WERI-Rb-1 (cell line): ENCODE measurements at regions not wholly inside any gene's neighbourhood (a gene's known extent, or its start where the extent isn't known, plus 50 kb on each side); places are given as distances from the start of the nearest gene placed in this dataset.

ENCODE experiments used
- DNase-seq: peaks from one replicate; pipeline ENCODE4 v3.0.0-alpha.2; 2020
- H3K27ac ChIP-seq: fragments of 250-450 bp; sonication (Bioruptor Pico); 2 replicates; pipeline ENCODE4 v1.5.1; 2020; ENCODE audit warnings: mild to moderate bottlenecking, moderate library complexity
- H3K27me3 ChIP-seq: fragments of 250-450 bp; sonication (Bioruptor Pico); 2 replicates; pipeline ENCODE4 v1.5.1; 2021; ENCODE audit warnings: mild to moderate bottlenecking, low read depth, moderate library complexity; ENCODE audit not compliant: insufficient read depth, severe bottlenecking
- H3K36me3 ChIP-seq: fragments of 250-450 bp; sonication (Bioruptor Pico); 2 replicates; pipeline ENCODE4 v1.5.1; 2020; ENCODE audit warnings: mild to moderate bottlenecking, moderate library complexity
- H3K4me3 ChIP-seq: 2 replicates; pipeline ENCODE4 v1.5.1; 2011; ENCODE audit warnings: low read depth, mild to moderate bottlenecking, control low read depth, low read length
- H3K9me3 ChIP-seq: fragments of 250-450 bp; sonication (Bioruptor Pico); 2 replicates; pipeline ENCODE4 v1.5.1; 2021; ENCODE audit warnings: mild to moderate bottlenecking, moderate library complexity; ENCODE audit not compliant: severe bottlenecking
- TF ChIP-seq, protein P1 (sequence below): IDR thresholded peaks from 2 replicates; pipeline ENCODE4 v1.5.1; 2011; ENCODE audit warnings: low read depth, mild to moderate bottlenecking, control low read depth, inconsistent platforms, low read length

DNA sequence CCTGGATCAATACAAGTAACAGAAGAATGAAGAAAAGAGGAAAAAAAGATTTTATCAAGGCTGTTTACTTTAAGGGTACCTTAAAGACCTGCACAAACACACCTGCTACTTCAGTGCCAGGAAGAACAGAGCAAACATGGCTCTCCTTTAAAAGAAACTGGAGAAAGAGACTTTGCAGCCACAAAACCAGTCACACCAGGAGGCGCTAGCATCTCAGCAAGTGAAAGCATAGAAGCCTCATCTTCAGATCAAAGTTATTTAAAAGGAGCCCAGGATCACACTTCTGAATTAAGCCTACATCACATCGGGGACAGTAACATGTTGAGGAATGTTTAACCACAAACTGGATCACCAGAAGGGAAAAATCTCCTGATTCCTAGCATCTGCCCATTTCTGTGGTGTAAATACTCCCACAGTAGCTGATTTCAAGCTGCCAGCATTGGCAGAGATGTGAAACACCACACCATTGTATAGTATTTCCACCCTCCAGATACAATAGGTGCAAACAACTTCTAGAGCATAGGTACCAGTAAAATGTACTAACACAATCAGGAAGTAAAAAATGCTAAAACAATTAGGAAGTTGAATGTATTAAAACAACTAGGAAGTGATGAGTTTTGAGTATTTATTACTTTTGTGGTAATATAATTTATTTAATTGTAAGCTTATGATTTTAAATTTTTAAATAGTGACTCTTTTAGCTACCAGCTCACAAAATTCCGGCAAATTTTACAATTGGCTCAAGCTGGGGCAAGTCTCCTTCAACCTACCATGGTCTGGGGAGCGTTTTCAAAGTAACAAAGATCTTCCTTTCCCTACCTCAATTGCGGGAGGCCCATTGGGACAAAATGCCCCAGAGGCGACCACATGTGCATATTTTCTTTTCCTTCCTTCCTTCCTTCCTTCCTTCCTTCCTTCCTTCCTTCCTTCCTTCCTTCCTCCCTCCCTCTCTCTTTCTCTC, 105.3 kb upstream of the CLDN14 start:
- TF ChIP-seq, protein P1, sequence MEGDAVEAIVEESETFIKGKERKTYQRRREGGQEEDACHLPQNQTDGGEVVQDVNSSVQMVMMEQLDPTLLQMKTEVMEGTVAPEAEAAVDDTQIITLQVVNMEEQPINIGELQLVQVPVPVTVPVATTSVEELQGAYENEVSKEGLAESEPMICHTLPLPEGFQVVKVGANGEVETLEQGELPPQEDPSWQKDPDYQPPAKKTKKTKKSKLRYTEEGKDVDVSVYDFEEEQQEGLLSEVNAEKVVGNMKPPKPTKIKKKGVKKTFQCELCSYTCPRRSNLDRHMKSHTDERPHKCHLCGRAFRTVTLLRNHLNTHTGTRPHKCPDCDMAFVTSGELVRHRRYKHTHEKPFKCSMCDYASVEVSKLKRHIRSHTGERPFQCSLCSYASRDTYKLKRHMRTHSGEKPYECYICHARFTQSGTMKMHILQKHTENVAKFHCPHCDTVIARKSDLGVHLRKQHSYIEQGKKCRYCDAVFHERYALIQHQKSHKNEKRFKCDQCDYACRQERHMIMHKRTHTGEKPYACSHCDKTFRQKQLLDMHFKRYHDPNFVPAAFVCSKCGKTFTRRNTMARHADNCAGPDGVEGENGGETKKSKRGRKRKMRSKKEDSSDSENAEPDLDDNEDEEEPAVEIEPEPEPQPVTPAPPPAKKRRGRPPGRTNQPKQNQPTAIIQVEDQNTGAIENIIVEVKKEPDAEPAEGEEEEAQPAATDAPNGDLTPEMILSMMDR: peak; percentile 53; the same call in 1 of the 2 replicates
- Histone ChIP-seq H3K36me3 (no peaks in the 10 kb centered on the region), H3K9me3 (peaks cover 3% of the 10 kb centered on the region), H3K27me3 (no peaks in the 10 kb centered on the region), H3K27ac (no peak overlapping the region; the same call in 1 of the 2 replicates), H3K4me3 (no peak overlapping the region)
- DNase-seq: peak; percentile 25

DNA sequence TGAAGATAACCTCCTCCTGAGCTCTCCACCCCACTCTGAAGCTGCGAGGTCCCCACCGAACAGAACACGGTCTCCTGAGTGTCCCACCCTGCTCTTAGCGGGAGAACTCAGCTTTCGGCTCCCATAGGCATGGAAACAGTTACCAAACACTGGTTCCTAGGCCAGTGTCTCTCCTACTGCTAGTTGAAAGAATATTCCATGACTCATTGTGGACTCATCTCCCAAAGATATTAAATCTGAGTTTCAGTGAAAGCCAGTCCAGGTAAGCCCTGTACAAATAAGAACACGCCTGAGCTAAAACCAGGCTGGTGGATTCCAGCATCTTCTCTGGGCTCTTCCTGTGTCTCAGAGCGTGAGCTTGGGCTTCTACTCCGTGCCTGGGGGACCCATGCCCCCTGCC, 107.5 kb upstream of the CLDN14 start:
- DNase-seq: no peak
- Histone ChIP-seq H3K27me3 (no peaks in the 10 kb centered on the region), H3K9me3 (peaks cover 3% of the 10 kb centered on the region), H3K36me3 (no peaks in the 10 kb centered on the region), H3K4me3 (no peak overlapping the region), H3K27ac (no peak overlapping the region)
- TF ChIP-seq, protein P1: no peak

DNA sequence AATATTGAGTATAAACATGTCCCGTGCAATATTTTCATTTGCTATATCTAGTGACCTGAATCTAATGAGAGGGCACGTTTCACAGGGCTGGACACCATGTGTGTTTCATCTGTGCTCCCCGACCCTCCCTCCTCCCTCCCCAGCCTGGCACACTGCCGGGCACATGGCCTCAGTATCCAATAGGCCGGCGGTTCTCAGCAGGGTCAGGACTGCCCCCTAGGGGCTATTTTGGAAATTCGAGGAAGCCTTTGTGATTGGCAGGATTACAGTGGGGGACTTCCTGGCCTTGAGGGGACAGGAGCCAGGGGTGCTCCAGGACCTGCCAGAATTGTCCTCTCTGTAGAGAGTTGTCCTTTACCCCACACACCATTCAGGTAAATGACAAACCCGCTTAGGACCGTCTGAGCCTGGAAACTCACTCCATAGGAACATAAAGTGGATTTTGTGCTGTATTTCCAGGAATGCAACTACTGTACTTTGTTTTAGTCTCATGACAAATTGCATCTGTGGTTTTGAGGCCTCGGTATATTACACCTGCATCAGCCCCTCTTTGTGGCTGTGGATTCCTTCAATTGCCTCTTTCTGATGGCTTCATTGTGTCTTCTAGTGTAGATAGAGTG, 109.5 kb upstream of the SIM2 start:
- H3K27me3 ChIP-seq: no peaks in the 10 kb centered on the region

DNA sequence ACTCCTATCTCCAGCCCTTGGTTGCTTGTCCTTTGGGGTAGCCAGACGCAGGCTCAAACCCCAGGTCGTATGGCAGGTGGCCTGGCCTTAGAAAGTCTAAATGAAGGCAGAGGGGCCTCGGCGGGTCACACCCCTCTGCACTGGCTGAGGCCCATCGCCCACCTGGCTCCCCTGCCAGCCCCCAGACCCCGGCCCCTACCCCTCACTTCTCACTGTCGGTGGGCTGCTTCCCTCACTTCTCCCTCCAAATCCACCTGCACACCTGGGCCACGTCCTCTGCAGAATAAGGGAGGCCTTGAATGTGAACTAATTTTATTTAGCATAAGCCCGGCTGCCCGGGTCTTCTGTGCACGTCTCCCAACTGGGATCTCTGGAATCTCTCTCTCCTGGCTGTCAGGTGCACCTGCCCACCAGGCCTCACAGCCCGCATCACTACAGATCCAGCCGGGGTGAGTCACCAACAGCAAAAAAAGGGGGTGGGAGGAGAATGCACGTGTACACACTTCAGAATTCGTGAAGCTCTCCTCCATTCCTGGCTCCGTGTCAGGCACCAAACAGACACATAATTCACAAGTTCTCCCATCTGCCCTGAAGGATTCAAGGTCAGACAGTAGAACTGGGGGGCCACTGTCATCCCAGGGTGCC, 107.5 kb upstream of the SIM2 start:
- Histone ChIP-seq H3K27me3 (no peaks in the 10 kb centered on the region), H3K27ac (no peak overlapping the region), H3K9me3 (no peaks in the 10 kb centered on the region), H3K36me3 (no peaks in the 10 kb centered on the region), H3K4me3 (no peak overlapping the region)
- TF ChIP-seq, protein P1: no peak
- no peak for DNase-seq

More for the DNA sequence above, 109.5 kb upstream of the SIM2 start:
- TF ChIP-seq, protein P1: peak; percentile 65
- H3K27ac ChIP-seq: no peak overlapping the region
- no peak overlapping the region for H3K4me3 ChIP-seq
- peaks cover 3% of the 10 kb centered on the region for H3K9me3 ChIP-seq
- no peaks in the 10 kb centered on the region for H3K36me3 ChIP-seq
- DNase-seq: peak; percentile 71

DNA sequence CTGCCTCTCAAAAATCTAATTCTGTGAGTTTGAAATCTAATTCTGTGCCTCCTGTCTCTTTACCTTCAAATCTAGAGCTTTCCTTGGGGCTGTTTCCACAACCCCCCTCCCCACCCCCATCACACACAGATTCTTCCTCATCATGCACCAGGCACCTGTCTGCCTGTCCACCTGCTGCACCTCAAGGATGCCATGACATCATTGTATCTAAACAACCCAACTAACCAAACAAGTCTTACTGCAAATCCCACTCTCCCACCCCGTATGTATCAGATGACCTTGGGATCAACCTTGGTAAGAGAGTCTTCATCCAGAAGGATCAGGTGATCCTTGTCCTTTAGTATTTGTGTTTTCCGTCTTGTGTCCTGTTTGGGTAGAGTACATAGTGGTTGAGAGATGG, 102.7 kb upstream of the SIM2 start:
- H3K4me3 ChIP-seq: no peak overlapping the region
- TF ChIP-seq, protein P1: no peak
- peaks cover 3% of the 10 kb centered on the region for H3K9me3 ChIP-seq
- no peak overlapping the region for H3K27ac ChIP-seq
- DNase-seq: no peak
- H3K27me3 ChIP-seq: no peaks in the 10 kb centered on the region
- no peaks in the 10 kb centered on the region for H3K36me3 ChIP-seq
